GM21381 (cell line): ENCODE measurements at regions not wholly inside any gene's neighbourhood (a gene's known extent, or its start where the extent isn't known, plus 50 kb on each side); places are given as distances from the start of the nearest gene placed in this dataset.
"Not testable (repeated sequence)": the region's sequence is repeated elsewhere in the genome, so short reads cannot be mapped to it uniquely, and the experiment has no call there.

Experiments
- ATAC-seq: cut with Tn5 transposase; IDR thresholded peaks from one replicate; pipeline ENCODE4 v1.9.1; 2021; ENCODE audit warnings: mild to moderate bottlenecking, moderate library complexity; ENCODE audit not compliant: unreplicated experiment

- no peak for ATAC-seq
These were observed 255.9 kb upstream of the NFIA start for GRCh38 chr1:60826320-60827094.

- ATAC-seq: no peak
These were observed 256.8 kb upstream of the NFIA start for GRCh38 chr1:60825593-60825992.

GRCh38 chr1:60823151-60823550, 259.2 kb upstream of the NFIA start:
- no peak for ATAC-seq

GRCh38 chr1:60822252-60822651, 260.1 kb upstream of the NFIA start:
- ATAC-seq: no peak

- ATAC-seq: no peak
These were observed 261.2 kb upstream of the NFIA start for GRCh38 chr1:60821156-60821555.

GRCh38 chr1:60818969-60819701, 263.2 kb upstream of the NFIA start:
- no peak for ATAC-seq

- ATAC-seq: no peak
These were observed 269.3 kb upstream of the NFIA start for GRCh38 chr1:60813071-60813470.

- ATAC-seq: no peak
These were observed 273.0 kb upstream of the NFIA start for GRCh38 chr1:60809204-60809980.

- no peak for ATAC-seq
These were observed 273.7 kb upstream of the NFIA start for GRCh38 chr1:60808676-60809075.

GRCh38 chr1:60802884-60803283, 279.5 kb upstream of the NFIA start:
- ATAC-seq: no peak

- ATAC-seq: no peak
These were observed 285.0 kb upstream of the NFIA start for GRCh38 chr1:60797351-60797750.

- no peak for ATAC-seq
These were observed 291.1 kb upstream of the NFIA start for GRCh38 chr1:60791226-60791625.

- ATAC-seq: not testable (repeated sequence)
These were observed 309.3 kb upstream of the NFIA start for GRCh38 chr1:60773099-60773498.

GRCh38 chr1:60769082-60769481, 313.3 kb upstream of the NFIA start:
- ATAC-seq: no peak

- no peak for ATAC-seq
These were observed 317.2 kb upstream of the NFIA start for GRCh38 chr1:60765204-60765603.

- no peak for ATAC-seq
These were observed 317.9 kb upstream of the NFIA start for GRCh38 chr1:60764489-60764888.

- ATAC-seq: no peak
These were observed 318.6 kb upstream of the NFIA start for GRCh38 chr1:60763741-60764140.

GRCh38 chr1:60762911-60763310, 319.4 kb upstream of the NFIA start:
- no peak for ATAC-seq

GRCh38 chr1:60762176-60762575, 320.2 kb upstream of the NFIA start:
- no peak for ATAC-seq

- ATAC-seq: no peak
These were observed 323.1 kb upstream of the NFIA start for GRCh38 chr1:60759291-60759690.

- no peak for ATAC-seq
These were observed 324.9 kb upstream of the NFIA start for GRCh38 chr1:60757485-60757884.
